ENCODE measurements at regions not wholly inside any gene's neighbourhood (a gene's known extent, or its start where the extent isn't known, plus 50 kb on each side); places are given as distances from the start of the nearest gene placed in this dataset.

DNA sequence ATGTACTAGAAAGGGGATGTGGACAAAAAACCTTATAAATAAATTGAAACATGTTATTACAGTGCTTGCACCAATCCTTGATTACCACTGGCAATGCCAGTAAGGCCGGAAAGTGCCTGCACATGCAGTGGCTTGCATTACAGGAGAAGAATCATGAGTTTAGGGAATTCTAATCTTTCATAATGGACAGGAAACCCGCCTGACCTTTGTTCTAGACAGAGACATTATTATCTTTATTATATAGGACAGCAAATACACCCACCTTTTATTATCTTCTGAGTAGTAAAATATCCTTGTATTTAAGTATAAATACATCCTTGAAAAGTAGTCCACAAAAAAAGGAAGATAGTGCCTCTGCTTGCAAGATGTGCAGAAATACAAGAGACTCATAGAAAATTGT, 379.9 kb upstream of the LCORL start:
- DNase-seq (ENCODE audit: low read depth, low spot score) = no peak

DNA sequence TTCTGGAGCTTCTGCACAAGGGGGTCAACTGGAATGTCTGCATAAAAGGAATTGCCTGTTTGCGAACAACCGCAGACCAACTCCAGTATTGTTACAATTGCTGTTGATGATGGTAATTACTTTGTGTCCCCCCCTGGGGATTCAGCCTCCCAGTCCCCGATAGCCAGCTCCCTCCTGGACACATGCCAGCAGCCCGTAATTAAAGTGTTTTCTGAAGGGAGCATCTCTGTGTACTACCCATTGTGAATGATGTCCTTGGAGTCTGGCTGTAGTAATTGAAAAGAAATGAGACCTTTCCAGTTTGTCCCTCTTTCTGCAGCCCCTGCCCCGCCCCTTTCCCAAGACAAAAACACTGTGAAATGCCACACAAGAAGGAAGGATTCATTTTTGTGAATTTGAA, 377.1 kb upstream of the LCORL start:
- no peak for DNase-seq (ENCODE audit: low read depth, low spot score)

GRCh38 chr4:18397681-18398390, 376.3 kb upstream of the LCORL start:
- DNase-seq (ENCODE audit: low read depth, low spot score) = no peak

- DNase-seq (ENCODE audit: low read depth, low spot score) = no peak
Measured at GRCh38 chr4:18394656-18395055, 373.1 kb upstream of the LCORL start.

DNA sequence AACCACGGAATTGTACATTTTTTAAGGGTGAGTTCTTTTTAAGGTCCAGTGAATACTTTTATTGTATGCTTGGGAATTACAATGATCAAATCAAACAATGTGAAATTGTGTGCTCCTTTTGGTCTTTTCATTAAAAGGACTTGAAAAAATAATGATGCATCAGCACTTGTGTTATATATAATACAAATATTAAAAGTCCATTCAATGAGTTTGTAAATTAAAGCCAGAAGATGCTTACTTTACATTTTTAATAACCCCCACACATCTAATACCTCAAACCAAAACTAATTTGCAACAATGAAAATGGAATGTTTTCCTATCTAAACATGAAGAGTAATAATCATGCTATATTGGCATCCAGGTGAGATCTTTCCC, 369.8 kb upstream of the LCORL start:
- no peak for DNase-seq (ENCODE audit: low read depth, low spot score)

DNA sequence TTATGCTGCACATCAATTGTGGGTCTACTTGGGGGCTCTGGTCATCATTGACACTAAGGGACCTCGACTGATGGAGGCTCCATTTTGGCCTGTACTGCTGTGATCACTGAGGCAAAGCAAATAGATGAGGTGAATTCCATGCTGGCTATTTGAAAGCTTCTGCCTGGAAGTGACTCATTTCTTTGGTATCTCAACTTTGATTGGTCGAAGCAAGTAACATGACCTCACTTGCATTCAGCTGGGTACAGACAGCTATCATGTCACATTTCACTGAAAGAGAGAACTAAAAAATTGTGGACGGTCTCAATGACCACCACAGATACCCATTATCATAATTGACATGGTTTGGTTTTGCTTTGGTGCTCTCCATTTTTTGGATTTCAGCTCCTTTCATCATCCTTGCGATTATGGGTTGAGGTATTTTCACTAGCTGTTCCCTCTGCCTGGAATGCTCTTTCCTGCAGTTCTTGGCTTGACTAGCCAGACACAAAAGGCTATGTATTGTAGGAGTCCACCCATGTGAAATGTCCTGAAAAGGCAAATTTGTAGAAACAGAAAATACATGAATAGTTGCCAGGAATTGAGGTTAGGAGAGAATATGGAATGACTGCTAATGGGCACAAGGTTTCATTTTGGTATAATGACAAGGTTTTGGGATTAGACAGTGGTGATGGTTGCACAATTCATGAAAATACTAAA, 369.2 kb upstream of the LCORL start:
- DNase-seq (ENCODE audit: low read depth, low spot score) = no peak

DNA sequence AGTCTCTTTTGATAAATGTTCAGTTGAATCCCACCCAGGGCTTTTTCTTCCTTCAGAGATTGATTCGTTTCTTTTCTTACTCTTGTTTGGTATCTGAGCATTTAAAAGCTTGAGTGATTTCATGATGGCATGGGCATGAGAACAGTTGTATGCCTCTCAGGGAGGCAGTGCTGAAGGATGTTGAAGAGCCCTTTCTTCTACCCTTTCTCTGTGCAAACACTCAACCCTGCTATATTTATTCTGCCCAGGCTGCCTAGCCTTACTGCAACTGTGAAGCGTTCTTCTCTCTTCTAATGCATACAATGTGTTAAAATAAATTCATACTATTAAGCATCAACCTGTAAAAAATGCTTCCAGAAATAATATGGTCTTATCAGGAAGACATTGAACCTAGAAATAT, 367.6 kb upstream of the LCORL start:
- no peak for DNase-seq (ENCODE audit: low read depth, low spot score)

- no peak for DNase-seq (ENCODE audit: low read depth, low spot score)
Measured at GRCh38 chr4:18388039-18388438, 366.5 kb upstream of the LCORL start.

DNA sequence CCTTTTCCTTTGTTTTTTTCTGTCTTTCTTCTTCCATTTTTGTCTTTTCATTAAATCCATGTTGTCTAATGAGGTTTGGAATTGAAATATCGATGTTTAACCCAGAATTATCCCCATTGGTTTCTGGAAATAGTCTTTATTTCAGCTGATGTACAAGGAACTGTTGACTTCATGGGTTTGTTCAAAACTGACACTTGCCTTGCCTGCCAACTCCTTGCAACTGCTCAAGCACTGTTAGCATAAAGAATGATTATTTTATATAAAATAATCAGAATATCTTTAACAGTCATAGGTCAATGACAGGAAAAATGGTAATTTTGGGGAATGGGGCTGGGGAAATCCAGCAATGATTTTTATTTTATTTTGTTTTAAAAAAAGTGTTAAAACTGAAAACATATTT, 359.6 kb upstream of the LCORL start:
- no peak for DNase-seq (ENCODE audit: low read depth, low spot score)

DNA sequence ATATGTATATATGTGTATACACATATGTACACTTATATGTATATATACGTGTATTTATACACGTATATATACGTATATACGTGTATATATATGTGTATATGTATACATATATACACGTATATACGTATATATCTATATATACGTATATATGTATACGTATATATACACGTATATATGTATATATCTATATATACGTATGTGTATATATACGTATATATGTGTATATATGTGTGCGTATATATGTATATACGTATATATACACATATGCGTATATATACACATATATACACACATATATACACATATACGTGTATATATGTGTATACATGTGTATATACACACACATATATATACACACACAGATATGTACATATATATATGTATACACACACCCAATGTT, 348.0 kb upstream of the LCORL start:
- no peak for DNase-seq (ENCODE audit: low read depth, low spot score)

DNA sequence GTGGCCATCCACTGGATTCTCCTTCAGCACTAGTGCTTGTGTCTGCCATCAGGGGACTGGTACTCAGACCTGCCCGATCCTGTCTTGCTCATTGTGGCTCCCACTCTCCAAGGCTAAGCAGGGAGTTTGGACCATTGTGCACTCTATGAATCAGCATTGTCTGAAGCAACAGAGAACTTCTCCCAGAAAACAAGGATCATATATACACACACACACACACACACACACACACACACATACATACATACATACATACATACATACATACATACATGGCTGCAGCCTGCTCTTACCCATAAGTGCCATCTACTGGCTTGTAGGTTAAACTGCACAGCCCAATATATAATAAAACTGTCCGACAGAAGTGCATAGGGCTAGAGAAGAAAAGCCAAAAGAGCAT, 345.3 kb upstream of the LCORL start:
- DNase-seq (ENCODE audit: low read depth, low spot score) = no peak

DNA sequence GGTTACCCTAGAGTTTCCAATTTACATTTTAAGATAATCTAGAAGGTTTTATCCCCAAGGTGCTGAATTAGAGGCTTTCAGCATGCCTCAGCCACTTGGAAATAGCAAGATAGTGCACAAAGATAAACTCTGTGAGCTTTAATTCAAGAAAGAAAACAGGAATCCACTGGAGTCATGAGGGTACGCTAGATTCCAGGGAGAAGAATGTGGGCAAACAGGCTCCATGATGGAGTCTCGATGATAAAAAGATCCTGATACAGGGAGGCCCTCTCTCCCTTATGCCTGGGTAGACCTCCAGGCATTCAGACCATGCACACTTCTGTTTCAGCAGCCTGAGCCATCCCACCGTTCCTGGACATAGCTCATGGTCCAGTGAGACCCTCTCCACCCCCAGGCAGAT, 344.6 kb upstream of the LCORL start:
- DNase-seq (ENCODE audit: low read depth, low spot score) = no peak

- no peak for DNase-seq (ENCODE audit: low read depth, low spot score)
Measured at GRCh38 chr4:18343581-18343980, 322.0 kb upstream of the LCORL start.

- no peak for DNase-seq (ENCODE audit: low read depth, low spot score)
Measured at GRCh38 chr4:18342847-18343246, 321.3 kb upstream of the LCORL start.

GRCh38 chr4:18321956-18322530, 300.5 kb upstream of the LCORL start:
- DNase-seq (ENCODE audit: low read depth, low spot score) = no peak

- DNase-seq (ENCODE audit: low read depth, low spot score) = no peak
Measured at GRCh38 chr4:18319431-18319830, 297.9 kb upstream of the LCORL start.

DNA sequence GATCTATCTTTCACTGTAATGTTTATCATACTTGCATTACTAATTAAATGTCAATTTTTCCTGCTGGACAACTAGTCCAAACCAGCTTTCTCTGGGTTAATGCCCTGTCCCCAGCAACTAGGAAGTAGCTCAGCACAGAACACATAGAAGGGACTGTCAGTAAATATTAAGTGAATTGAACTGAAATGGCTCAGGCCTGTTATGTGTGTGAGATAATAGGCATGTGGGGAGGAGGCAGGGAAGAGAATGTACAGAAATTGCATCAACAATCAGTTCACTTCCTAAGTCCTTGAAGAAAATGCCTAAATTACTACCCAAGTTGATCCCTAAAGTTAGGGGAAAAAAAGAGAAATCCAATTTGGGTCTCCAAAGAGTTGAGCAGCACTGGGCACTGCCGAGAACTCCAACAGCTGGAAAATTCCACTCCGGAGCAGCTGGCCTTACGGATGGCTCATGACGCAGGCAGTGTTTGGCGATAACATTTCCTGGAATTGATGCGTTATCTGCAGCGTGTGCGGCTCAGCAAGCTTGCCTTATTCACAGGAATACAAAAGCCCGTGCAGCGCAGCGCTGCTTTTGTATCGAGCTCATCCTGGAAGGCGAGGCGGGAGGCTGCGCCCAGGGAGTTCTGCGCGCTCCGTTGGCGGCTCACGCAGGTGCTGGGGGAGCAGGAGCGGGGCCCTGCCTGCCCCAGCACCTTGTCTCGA, 297.3 kb upstream of the LCORL start:
- DNase-seq (ENCODE audit: low read depth, low spot score) = no peak

DNA sequence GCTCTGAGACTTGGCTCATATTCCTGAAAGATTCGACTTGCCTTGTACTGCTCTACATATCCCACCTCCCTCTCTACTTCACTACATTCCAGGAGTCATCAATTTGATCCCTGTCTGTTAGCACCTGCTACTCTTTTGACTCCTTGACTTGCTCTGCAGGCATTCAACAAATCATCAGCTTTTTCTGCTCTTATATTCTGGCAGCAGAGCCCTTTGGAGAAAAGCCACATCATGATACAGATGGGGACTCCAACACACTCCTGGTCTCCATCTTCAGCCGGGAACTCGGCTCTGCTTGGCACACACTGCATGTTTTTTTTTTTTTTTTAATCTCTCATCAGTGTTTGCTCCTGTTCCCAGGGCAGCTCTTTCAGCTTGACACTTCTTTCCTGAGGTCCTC, 293.2 kb upstream of the LCORL start:
- DNase-seq (ENCODE audit: low read depth, low spot score) = no peak

- DNase-seq (ENCODE audit: low read depth, low spot score) = no peak
Measured at GRCh38 chr4:18297684-18298083, 276.1 kb upstream of the LCORL start.

- no peak for DNase-seq (ENCODE audit: low read depth, low spot score)
Measured at GRCh38 chr4:18296411-18296810, 274.9 kb upstream of the LCORL start.

DNA sequence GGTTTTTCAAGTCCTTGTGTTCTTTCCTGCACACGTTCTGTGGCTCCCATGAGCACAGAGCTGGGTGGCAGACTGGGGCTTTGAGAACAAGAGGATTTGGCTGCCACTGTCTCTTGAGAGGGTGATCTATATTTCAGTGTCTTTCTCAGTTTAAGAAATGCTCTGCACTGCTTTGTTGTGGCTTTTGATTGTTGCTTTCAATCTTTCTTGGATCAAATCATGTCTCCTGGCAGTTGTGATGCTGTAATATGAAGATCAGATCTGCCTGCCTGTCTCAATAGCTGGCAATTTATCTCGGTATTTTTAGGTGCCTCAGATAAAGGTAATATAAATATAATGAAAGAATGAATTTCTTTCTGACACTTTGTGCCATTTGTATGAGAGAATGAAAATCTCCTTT, 273.3 kb upstream of the LCORL start:
- no peak for DNase-seq (ENCODE audit: low read depth, low spot score)

DNA sequence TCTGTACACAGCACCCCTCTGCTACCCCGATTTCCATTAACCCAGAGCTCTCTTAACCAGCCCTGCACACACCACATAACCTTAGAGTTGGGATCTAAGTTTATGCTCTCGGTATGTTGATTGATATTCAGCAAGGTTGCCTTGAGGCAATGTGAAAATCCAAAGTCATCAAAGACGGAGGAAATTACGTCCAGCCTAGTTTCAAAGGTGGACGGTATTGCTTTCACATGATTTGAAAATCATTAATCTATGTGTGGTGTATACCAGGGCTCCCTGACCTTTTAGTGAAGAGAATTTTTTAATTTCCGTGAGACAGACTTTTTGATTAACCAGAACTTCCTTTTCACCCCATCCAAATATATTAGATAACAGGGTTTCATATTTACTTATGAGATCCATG, 272.5 kb upstream of the LCORL start:
- DNase-seq (ENCODE audit: low read depth, low spot score) = no peak

- DNase-seq (ENCODE audit: low read depth, low spot score) = no peak
Measured at GRCh38 chr4:18292411-18292810, 270.9 kb upstream of the LCORL start.

Data from smooth muscle cell of the brain vasculature (primary cell).